ENCODE measurements at regions not wholly inside any gene's neighbourhood (a gene's known extent, or its start where the extent isn't known, plus 50 kb on each side); places are given as distances from the start of the nearest gene placed in this dataset.

- Mint-ChIP-seq H3K36me3 (ENCODE audit: low read depth) (no peaks in the 10 kb centered on the region), H3K9me3 (no peaks in the 10 kb centered on the region), H3K27ac (no peak overlapping the region), H3K27me3 (peaks cover 2% of the 10 kb centered on the region), H3K4me1 (ENCODE audit: low read depth) (no peaks in the 10 kb centered on the region), H3K4me3 (no peak overlapping the region)
- no peak for DNase-seq
- no peak for ATAC-seq
- intact Hi-C loops (cut with micrococcal nuclease) = no loop called here
- no peak for TF ChIP-seq CTCF (IDR thresholded peaks at IDR 0.05)
- ChIA-PET CTCF (no interaction called here), POLR2A (no interaction called here)
Observed at GRCh38 chr4:138509346-138509745, 267.2 kb upstream of the SLC7A11 start.

DNA sequence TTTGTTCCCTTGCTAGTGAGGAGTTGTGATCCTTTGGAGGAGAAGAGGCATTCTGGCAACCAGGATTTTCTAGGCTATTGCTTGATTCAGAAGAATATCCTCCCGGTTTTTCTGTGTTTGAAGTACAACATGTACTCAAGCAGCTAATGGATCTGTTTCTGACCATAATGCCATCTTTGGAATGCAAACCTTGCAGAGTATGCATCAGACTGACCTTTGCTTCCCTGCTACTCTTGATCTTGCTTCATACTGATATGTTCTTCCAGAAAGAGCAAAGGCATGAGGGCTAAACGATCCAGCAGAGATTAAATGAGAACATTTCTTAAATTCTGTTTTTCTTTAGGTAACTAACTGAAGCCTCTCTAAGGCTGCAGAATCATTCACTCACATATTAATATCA, 265.4 kb upstream of the SLC7A11 start:
- intact Hi-C loops (cut with micrococcal nuclease) = no loop called here
- Mint-ChIP-seq H3K27ac (no peak overlapping the region), H3K4me1 (ENCODE audit: low read depth) (no peaks in the 10 kb centered on the region), H3K9me3 (peaks cover 2% of the 10 kb centered on the region), H3K36me3 (ENCODE audit: low read depth) (no peaks in the 10 kb centered on the region), H3K27me3 (peaks cover 2% of the 10 kb centered on the region), H3K4me3 (no peak overlapping the region)
- ATAC-seq (no peak), DNase-seq (no peak)
- CTCF ChIA-PET = no interaction called here
- no peak for TF ChIP-seq CTCF (IDR thresholded peaks at IDR 0.05)
- POLR2A ChIA-PET = no interaction called here

DNA sequence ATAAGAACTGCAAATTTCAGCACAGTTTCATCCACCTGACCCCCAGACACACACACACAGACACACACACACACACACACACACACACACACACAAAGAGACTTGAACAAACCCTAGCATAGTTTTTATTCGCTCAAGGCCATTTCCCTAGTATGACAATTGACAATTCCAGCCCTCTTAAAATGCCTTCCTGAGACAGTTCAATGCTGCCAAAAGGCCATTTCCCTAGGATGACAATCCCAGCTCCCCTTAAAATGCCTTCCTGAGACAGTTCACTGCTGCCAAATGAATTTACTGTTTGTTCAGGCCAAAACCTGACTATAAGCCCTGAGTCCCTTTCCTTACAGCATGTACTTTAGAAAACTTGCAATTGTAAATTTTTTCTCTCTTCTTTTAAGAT, 259.5 kb upstream of the SLC7A11 start:
- Mint-ChIP-seq H3K27me3 (no peaks in the 10 kb centered on the region), H3K27ac (no peak overlapping the region), H3K4me3 (no peak overlapping the region), H3K36me3 (ENCODE audit: low read depth) (no peaks in the 10 kb centered on the region), H3K9me3 (peaks cover 9% of the 10 kb centered on the region), H3K4me1 (ENCODE audit: low read depth) (no peaks in the 10 kb centered on the region)
- TF ChIP-seq CTCF (IDR thresholded peaks at IDR 0.05) = no peak
- intact Hi-C loops (cut with micrococcal nuclease) = no loop called here
- ChIA-PET POLR2A (no interaction called here), CTCF (no interaction called here)
- DNase-seq (no peak), ATAC-seq (no peak)

GRCh38 chr4:138500869-138501268, 258.7 kb upstream of the SLC7A11 start:
- intact Hi-C loops (cut with micrococcal nuclease) = no loop called here
- H3K27ac Mint-ChIP-seq = no peak overlapping the region
- ATAC-seq (no peak), DNase-seq (no peak)
- no peak for TF ChIP-seq CTCF (IDR thresholded peaks at IDR 0.05)
- H3K4me1 Mint-ChIP-seq (ENCODE audit: low read depth) = no peaks in the 10 kb centered on the region
- POLR2A ChIA-PET = no interaction called here
- no peaks in the 10 kb centered on the region for H3K27me3 Mint-ChIP-seq
- no peak overlapping the region for H3K4me3 Mint-ChIP-seq
- CTCF ChIA-PET = no interaction called here
- H3K9me3 Mint-ChIP-seq = peaks cover 9% of the 10 kb centered on the region
- H3K36me3 Mint-ChIP-seq (ENCODE audit: low read depth) = no peaks in the 10 kb centered on the region

DNA sequence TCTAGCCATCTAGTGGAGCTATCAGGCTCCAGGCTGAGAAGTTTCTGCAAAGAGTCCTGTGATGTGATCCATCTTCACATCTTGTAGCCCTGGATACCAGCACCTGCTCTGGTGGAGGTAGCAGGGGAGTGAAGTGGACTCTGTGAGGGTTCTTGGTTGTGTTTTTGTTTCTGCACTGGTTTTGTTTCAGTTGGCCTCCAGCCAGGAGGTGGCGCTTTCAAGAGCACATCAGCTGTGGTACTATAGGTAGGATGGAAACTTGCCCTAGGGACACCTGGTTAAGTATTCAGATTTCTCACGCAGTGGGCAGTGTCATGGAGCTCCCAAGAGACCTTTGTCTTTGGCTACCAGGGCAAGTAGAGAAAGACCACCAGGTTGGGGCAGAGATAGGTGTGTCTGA, 257.5 kb upstream of the SLC7A11 start:
- ChIA-PET CTCF (no interaction called here), POLR2A (no interaction called here)
- H3K36me3 Mint-ChIP-seq (ENCODE audit: low read depth) = no peaks in the 10 kb centered on the region
- no peaks in the 10 kb centered on the region for H3K4me1 Mint-ChIP-seq (ENCODE audit: low read depth)
- DNase-seq (no peak), ATAC-seq (no peak)
- H3K4me3 Mint-ChIP-seq = no peak overlapping the region
- no peaks in the 10 kb centered on the region for H3K27me3 Mint-ChIP-seq
- H3K9me3 Mint-ChIP-seq = peaks cover 9% of the 10 kb centered on the region
- H3K27ac Mint-ChIP-seq = no peak overlapping the region
- intact Hi-C loops (cut with micrococcal nuclease) = no loop called here
- no peak for TF ChIP-seq CTCF (IDR thresholded peaks at IDR 0.05)
